HG03342 (cell line): ENCODE measurements at regions not wholly inside any gene's neighbourhood (a gene's known extent, or its start where the extent isn't known, plus 50 kb on each side); places are given as distances from the start of the nearest gene placed in this dataset.

Experiments
- ATAC-seq: cut with Tn5 transposase; IDR thresholded peaks from one replicate; pipeline ENCODE4 v1.9.1; 2021; ENCODE audit warnings: mild to moderate bottlenecking, moderate library complexity; ENCODE audit not compliant: unreplicated experiment

GRCh38 chr3:160129459-160130061, 95.7 kb upstream of the C3orf80 start:
- ATAC-seq, result peak; percentile 43

- ATAC-seq, result no peak
Observed at GRCh38 chr3:160130071-160130470, 95.2 kb upstream of the C3orf80 start.

- ATAC-seq, result no peak
Observed at GRCh38 chr3:160130950-160131349, 94.3 kb upstream of the C3orf80 start.

GRCh38 chr3:160132226-160132625, 93.0 kb upstream of the C3orf80 start:
- ATAC-seq, result no peak

- ATAC-seq, result no peak
Observed at GRCh38 chr3:160133757-160134156, 91.5 kb upstream of the C3orf80 start.

- ATAC-seq, result no peak
Observed at GRCh38 chr3:160134454-160134853, 90.8 kb upstream of the C3orf80 start.

GRCh38 chr3:160134964-160135363, 90.3 kb upstream of the C3orf80 start:
- ATAC-seq, result no peak

GRCh38 chr3:160135851-160136250, 89.4 kb upstream of the C3orf80 start:
- peak; percentile 14 for ATAC-seq

GRCh38 chr3:160136421-160136820, 88.8 kb upstream of the C3orf80 start:
- ATAC-seq, result peak; percentile 53

GRCh38 chr3:160139291-160139690, 85.9 kb upstream of the C3orf80 start:
- no peak for ATAC-seq

GRCh38 chr3:160140756-160141155, 84.5 kb upstream of the C3orf80 start:
- ATAC-seq, result no peak

- ATAC-seq, result no peak
Observed at GRCh38 chr3:160141485-160142185, 83.6 kb upstream of the C3orf80 start.

- no peak for ATAC-seq
Observed at GRCh38 chr3:160143482-160143881, 81.7 kb upstream of the C3orf80 start.

GRCh38 chr3:160150066-160150465, 75.2 kb upstream of the C3orf80 start:
- no peak for ATAC-seq

- no peak for ATAC-seq
Observed at GRCh38 chr3:160150525-160150924, 74.7 kb upstream of the C3orf80 start.

GRCh38 chr3:160152638-160153037, 72.6 kb upstream of the C3orf80 start:
- no peak for ATAC-seq

GRCh38 chr3:160154033-160154432, 71.2 kb upstream of the C3orf80 start:
- ATAC-seq, result no peak

GRCh38 chr3:160154596-160154995, 70.6 kb upstream of the C3orf80 start:
- no peak for ATAC-seq

- ATAC-seq, result no peak
Observed at GRCh38 chr3:160157321-160157720, 67.9 kb upstream of the C3orf80 start.

- no peak for ATAC-seq
Observed at GRCh38 chr3:160159341-160159740, 65.9 kb upstream of the C3orf80 start.

- ATAC-seq, result no peak
Observed at GRCh38 chr3:160159806-160160205, 65.4 kb upstream of the C3orf80 start.

- ATAC-seq, result no peak
Observed at GRCh38 chr3:160161921-160162320, 63.3 kb upstream of the C3orf80 start.

GRCh38 chr3:160162440-160162839, 62.8 kb upstream of the C3orf80 start:
- no peak for ATAC-seq
